Keratinocyte (primary cell): ENCODE measurements at regions not wholly inside any gene's neighbourhood (a gene's known extent, or its start where the extent isn't known, plus 50 kb on each side); places are given as distances from the start of the nearest gene placed in this dataset.

Experiments used
- EZH2 ChIP-seq: IDR thresholded peaks from one replicate; pipeline ENCODE4 v1.6.1; 2012; ENCODE audit warnings: inconsistent platforms, mild to moderate bottlenecking, low read length, moderate library complexity
- TF ChIP-seq, protein P1 (sequence below), 3 experiments: IDR thresholded peaks in 1 of 3; conservative IDR thresholded peaks in 1 of 3; optimal IDR thresholded peaks in 1 of 3; 2 replicates in 2 of 3; 3 replicates in 1 of 3; pipeline versions ENCODE3 to v1.5.1; 2011; ENCODE audit warnings: low read length in 3 of 3, mild to moderate bottlenecking in 3 of 3, moderate library complexity in 2 of 3, control low read depth in 1 of 3, inconsistent platforms in 1 of 3; ENCODE audit not compliant: insufficient read depth in 2 of 3; ENCODE audit errors: extremely low read depth in 1 of 3

DNA sequence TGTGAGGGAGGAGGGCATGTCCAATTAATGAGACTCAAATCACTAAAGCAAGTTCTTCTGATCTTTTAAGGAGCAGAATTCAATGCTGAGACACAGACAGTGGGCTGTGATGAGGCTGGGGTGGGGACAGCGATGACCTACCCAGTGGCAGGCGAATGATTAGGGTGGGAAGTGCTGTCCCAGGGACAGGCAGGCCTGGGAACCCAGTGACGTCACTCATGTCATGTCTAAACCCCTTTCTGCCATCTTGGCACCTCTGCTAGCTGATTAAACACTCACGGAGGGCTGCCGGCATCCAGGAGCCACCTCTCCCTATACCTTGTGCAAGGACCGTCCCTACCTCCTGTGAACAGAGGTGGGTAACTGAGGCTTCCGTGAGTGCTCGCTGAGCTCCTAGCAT is 1235.2 kb downstream of the TBC1D22A start:
- TF ChIP-seq, protein P1, sequence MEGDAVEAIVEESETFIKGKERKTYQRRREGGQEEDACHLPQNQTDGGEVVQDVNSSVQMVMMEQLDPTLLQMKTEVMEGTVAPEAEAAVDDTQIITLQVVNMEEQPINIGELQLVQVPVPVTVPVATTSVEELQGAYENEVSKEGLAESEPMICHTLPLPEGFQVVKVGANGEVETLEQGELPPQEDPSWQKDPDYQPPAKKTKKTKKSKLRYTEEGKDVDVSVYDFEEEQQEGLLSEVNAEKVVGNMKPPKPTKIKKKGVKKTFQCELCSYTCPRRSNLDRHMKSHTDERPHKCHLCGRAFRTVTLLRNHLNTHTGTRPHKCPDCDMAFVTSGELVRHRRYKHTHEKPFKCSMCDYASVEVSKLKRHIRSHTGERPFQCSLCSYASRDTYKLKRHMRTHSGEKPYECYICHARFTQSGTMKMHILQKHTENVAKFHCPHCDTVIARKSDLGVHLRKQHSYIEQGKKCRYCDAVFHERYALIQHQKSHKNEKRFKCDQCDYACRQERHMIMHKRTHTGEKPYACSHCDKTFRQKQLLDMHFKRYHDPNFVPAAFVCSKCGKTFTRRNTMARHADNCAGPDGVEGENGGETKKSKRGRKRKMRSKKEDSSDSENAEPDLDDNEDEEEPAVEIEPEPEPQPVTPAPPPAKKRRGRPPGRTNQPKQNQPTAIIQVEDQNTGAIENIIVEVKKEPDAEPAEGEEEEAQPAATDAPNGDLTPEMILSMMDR (optimal IDR thresholded peaks at IDR 0.05 in 1 of 3, IDR thresholded peaks at IDR 0.05 in 1 of 3, conservative IDR thresholded peaks at IDR 0.05 in 1 of 3; ENCODE audit: extremely low read depth in 1 of 3, insufficient read depth in 2 of 3, low read length in 3 of 3) = no peak
- TF ChIP-seq EZH2 = no peak
